GM12875 (cell line): ENCODE measurements at regions not wholly inside any gene's neighbourhood (a gene's known extent, or its start where the extent isn't known, plus 50 kb on each side); places are given as distances from the start of the nearest gene placed in this dataset.

Experiments
- H3K4me3 ChIP-seq: one replicate; pipeline ENCODE4 v1.5.1; 2011; ENCODE audit warnings: low read depth, low read length, control low read depth
- CTCF ChIP-seq: IDR thresholded peaks from 2 replicates; pipeline ENCODE4 v1.5.1; 2011; ENCODE audit warnings: low read depth, mild to moderate bottlenecking, control low read depth, inconsistent platforms, low read length, moderate library complexity, borderline replicate concordance; ENCODE audit not compliant: insufficient read depth

- H3K4me3 ChIP-seq = no peak overlapping the region
- no peak for TF ChIP-seq CTCF
Measured at GRCh38 chr1:172929006-172929405, 121.7 kb downstream of the TNFSF18 start.

- H3K4me3 ChIP-seq = no peak overlapping the region
- no peak for TF ChIP-seq CTCF
Measured at GRCh38 chr1:172930142-172930541, 120.6 kb downstream of the TNFSF18 start.

- no peak for TF ChIP-seq CTCF
Measured at GRCh38 chr1:172931340-172931739, 119.4 kb downstream of the TNFSF18 start.

GRCh38 chr1:172931761-172932160 lies 119.0 kb downstream of the TNFSF18 start:
- no peak for TF ChIP-seq CTCF
- no peak overlapping the region for H3K4me3 ChIP-seq

More at GRCh38 chr1:172931340-172931739, 119.4 kb downstream of the TNFSF18 start:
- H3K4me3 ChIP-seq = no peak overlapping the region

GRCh38 chr1:172932981-172933380 lies 117.8 kb downstream of the TNFSF18 start:
- no peak overlapping the region for H3K4me3 ChIP-seq
- TF ChIP-seq CTCF = no peak

GRCh38 chr1:172934417-172934762 lies 116.4 kb downstream of the TNFSF18 start:
- no peak overlapping the region for H3K4me3 ChIP-seq
- no peak for TF ChIP-seq CTCF

GRCh38 chr1:172935062-172935592 lies 115.6 kb downstream of the TNFSF18 start:
- no peak overlapping the region for H3K4me3 ChIP-seq
- TF ChIP-seq CTCF = no peak
